Activated naive CD8-positive, alpha-beta T cell treated with anti-CD3 and anti-CD28 coated beads, Interleukin-2, amount 10 ng/mL, durations not matched to agents 7 days and 5 days (primary cell): ENCODE measurements at regions not wholly inside any gene's neighbourhood (a gene's known extent, or its start where the extent isn't known, plus 50 kb on each side); places are given as distances from the start of the nearest gene placed in this dataset.
"Not testable (repeated sequence)": the region's sequence is repeated elsewhere in the genome, so short reads cannot be mapped to it uniquely, and the experiment has no call there.

Experiments
- ATAC-seq: fragments of 150-1000 bp; cut with Tn5 transposase; one replicate; pipeline ENCODE4 v1.10.0; 2021; ENCODE audit warnings: low read depth, moderate library complexity
- POLR2A ChIA-PET: fragments of 350-600 bp; sonication (Branson Sonifier 250); formaldehyde crosslinking; loops from one replicate; lab custom pipeline; 2021; ENCODE audit warnings: antibody characterized with exemption; lab: Charles Lee
- DNase-seq: peaks from one replicate; pipeline ENCODE4 v3.0.0; 2021
- H3K27ac Mint-ChIP-seq: one replicate; pipeline ENCODE4 v1.8.0; 2022; ENCODE audit warnings: mild to moderate bottlenecking, mixed read lengths
- H3K27me3 Mint-ChIP-seq: one replicate; pipeline ENCODE4 v1.8.0; 2022; ENCODE audit warnings: mild to moderate bottlenecking, moderate library complexity, mixed read lengths
- H3K36me3 Mint-ChIP-seq: one replicate; pipeline ENCODE4 v1.8.0; 2021; ENCODE audit warnings: mild to moderate bottlenecking, mixed read lengths
- H3K4me1 Mint-ChIP-seq: one replicate; pipeline ENCODE4 v1.8.0; 2021; ENCODE audit warnings: mixed read lengths
- H3K4me3 Mint-ChIP-seq: one replicate; pipeline ENCODE4 v1.8.0; 2022; ENCODE audit warnings: mild to moderate bottlenecking, moderate library complexity, mixed read lengths
- H3K9me3 Mint-ChIP-seq: one replicate; pipeline ENCODE4 v1.8.0; 2021; ENCODE audit warnings: mixed read lengths

GRCh38 chr12:3379079-3379478 lies 111.9 kb upstream of the PRMT8 start:
- Mint-ChIP-seq H3K4me3 (no peak overlapping the region), H3K27ac (no peak overlapping the region), H3K9me3 (no peaks in the 10 kb centered on the region), H3K27me3 (peaks cover 13% of the 10 kb centered on the region), H3K36me3 (no peaks in the 10 kb centered on the region), H3K4me1 (no peaks in the 10 kb centered on the region)
- POLR2A ChIA-PET: interaction anchor here (0.6 kb wide), 1 partner anchor 320 kb away, joined by 4 read pairs; no protein-coding TSS in a partner anchor
- DNase-seq (no peak), ATAC-seq (no peak)

DNA sequence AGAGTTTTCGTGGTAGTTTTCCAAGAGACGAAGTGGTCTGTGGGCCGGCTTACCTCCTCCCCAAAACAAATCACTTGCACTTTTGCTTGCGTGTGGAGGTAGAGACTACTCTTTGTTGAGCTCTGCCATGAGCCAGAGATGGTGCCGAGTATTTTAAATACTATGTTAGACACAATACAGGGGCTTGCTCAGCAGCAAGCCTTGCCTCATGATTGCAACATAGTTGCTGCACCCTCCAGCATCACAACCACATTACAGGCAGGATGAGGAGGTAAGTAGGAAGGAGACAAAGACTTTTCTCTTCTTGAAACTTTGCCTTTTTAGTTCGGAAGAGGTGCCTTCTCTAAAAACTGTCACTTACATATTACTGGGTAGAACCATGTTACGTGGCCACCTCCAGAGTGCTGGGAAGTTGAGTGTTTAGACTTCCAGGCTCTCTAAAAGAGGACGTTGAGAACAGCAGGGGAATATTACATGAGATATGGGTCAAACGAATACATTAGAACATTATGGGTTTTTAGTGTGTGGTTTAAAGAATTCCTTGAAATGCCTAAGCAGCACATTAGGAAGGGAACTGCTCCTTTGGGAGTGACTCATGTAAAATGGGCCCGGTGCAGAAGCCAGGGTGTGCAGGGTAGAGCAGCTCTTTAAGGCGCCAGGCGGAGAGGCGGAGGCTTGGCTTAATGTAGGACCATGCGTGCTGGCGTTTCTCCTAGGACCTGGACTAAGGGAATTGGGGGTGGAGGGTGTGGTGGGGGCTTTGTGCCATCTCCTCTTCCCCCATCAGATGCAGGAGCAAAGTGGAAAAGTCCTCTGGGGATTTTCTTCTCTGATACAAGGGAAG lies 110.6 kb upstream of the PRMT8 start:
- DNase-seq (no peak), ATAC-seq (no peak)
- Mint-ChIP-seq H3K27me3 (peaks cover 11% of the 10 kb centered on the region), H3K4me1 (no peaks in the 10 kb centered on the region), H3K9me3 (no peaks in the 10 kb centered on the region), H3K36me3 (no peaks in the 10 kb centered on the region), H3K4me3 (no peak overlapping the region), H3K27ac (no peak overlapping the region)
- POLR2A ChIA-PET: no interaction called here

DNA sequence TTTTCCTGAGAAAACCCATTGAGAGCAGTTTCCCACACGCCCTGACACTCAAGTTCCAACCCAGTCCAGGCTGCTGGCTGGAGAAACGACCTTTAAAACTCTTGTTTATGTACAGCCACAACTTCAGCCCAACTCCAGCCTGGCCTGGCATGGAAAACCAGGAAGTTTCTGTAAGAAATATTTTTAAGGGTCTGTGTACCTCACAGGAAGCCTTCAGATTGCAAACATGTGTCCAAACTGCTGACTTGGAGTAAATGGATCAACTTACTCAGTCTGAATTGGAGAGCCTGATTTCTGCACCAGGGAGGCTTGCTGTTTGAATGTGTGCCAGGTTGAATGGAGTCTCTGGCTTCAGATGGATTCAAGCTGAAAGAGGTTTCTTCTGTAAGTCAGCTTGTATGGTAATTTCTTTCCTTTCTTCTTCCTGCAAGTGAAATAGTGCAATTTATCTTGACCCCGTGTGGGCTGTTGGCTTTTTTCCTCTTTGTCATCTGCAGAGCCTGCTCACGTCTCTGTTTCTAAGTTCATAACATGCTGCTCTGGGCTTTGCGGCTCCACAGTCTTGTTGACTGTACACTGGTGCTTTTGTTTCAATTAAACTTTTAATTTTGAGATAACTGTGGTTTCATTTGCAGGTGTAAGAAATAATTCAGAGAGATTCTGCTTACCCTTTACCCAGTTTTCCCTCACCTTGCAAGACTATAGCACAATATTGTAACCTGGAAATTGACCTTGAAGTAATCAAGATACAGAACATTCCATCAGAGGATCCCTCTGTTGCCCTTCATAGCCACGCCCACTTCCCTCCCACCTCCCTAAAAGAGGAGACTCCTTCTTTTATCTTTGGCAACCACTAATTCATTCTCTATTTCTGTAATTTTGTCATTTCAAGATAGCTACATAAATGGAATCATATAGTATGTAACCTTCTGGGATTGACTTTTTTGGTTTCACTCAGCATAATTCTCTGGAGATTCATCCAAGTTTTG lies 109.7 kb upstream of the PRMT8 start:
- Mint-ChIP-seq H3K4me1 (no peaks in the 10 kb centered on the region), H3K4me3 (no peak overlapping the region), H3K27ac (no peak overlapping the region), H3K36me3 (no peaks in the 10 kb centered on the region), H3K27me3 (peaks cover 11% of the 10 kb centered on the region), H3K9me3 (no peaks in the 10 kb centered on the region)
- DNase-seq: no peak
- POLR2A ChIA-PET: no interaction called here
- ATAC-seq: no peak

GRCh38 chr12:3389986-3390385 lies 101.0 kb upstream of the PRMT8 start:
- Mint-ChIP-seq H3K9me3 (no peaks in the 10 kb centered on the region), H3K27me3 (peaks cover 2% of the 10 kb centered on the region), H3K36me3 (no peaks in the 10 kb centered on the region), H3K4me3 (no peak overlapping the region), H3K27ac (no peak overlapping the region), H3K4me1 (no peaks in the 10 kb centered on the region)
- no peak for ATAC-seq
- POLR2A ChIA-PET: no interaction called here
- DNase-seq: no peak

GRCh38 chr12:3397596-3397995 lies 93.4 kb upstream of the PRMT8 start:
- H3K27ac Mint-ChIP-seq, H3K4me1 Mint-ChIP-seq, H3K9me3 Mint-ChIP-seq, H3K4me3 Mint-ChIP-seq, POLR2A ChIA-PET, DNase-seq, H3K36me3 Mint-ChIP-seq, ATAC-seq: not testable (repeated sequence)
- peaks cover 13% of the 10 kb centered on the region for H3K27me3 Mint-ChIP-seq

DNA sequence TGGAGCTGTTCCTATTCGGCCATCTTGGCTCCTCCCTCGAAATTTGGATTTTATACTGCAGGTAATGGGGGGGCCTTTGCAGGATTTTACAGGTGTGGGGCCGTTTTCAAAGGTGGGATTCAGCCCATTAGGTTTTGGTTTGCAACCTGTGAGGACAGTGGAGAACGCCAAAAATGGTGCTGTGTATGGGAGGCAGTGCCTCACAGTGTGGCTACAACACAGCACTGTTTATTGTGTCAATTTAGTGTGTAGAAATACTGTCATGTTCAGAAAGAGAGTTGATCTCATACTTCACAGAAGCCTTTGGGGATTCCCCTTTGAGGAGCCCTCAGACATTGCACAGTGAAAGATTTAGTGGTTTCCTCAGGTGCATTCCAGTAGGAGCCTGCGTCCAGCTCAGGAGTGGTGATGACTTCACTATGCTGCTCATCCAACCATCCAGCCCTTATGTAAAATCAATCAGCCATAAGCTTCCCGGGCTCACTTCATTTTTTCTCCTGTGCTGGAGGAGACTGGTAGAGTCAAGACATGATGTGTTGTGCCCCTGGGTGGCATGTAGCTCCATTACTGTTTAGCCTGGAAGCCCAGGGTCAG lies 92.7 kb upstream of the PRMT8 start:
- Mint-ChIP-seq H3K27ac (no peak overlapping the region), H3K4me3 (no peak overlapping the region), H3K27me3 (peaks cover 13% of the 10 kb centered on the region), H3K4me1 (no peaks in the 10 kb centered on the region), H3K36me3 (no peaks in the 10 kb centered on the region), H3K9me3 (no peaks in the 10 kb centered on the region)
- POLR2A ChIA-PET: no interaction called here
- no peak for ATAC-seq
- no peak for DNase-seq

- no peak for DNase-seq
Measured at GRCh38 chr12:3405821-3406220, 85.2 kb upstream of the PRMT8 start.

GRCh38 chr12:3407723-3408122 lies 83.3 kb upstream of the PRMT8 start:
- ATAC-seq (no peak), DNase-seq (no peak)
- Mint-ChIP-seq H3K9me3 (peaks cover 24% of the 10 kb centered on the region), H3K27ac (no peak overlapping the region), H3K27me3 (peaks cover 2% of the 10 kb centered on the region), H3K4me1 (no peaks in the 10 kb centered on the region), H3K4me3 (no peak overlapping the region), H3K36me3 (peaks cover 1% of the 10 kb centered on the region)
- POLR2A ChIA-PET: no interaction called here

More at GRCh38 chr12:3405821-3406220, 85.2 kb upstream of the PRMT8 start:
- H3K36me3 Mint-ChIP-seq: peaks cover 1% of the 10 kb centered on the region
- H3K9me3 Mint-ChIP-seq: peaks cover 24% of the 10 kb centered on the region
- H3K27ac Mint-ChIP-seq: no peak overlapping the region
- H3K4me3 Mint-ChIP-seq: no peak overlapping the region
- no peaks in the 10 kb centered on the region for H3K4me1 Mint-ChIP-seq
- peaks cover 5% of the 10 kb centered on the region for H3K27me3 Mint-ChIP-seq
- POLR2A ChIA-PET: no interaction called here
- ATAC-seq: no peak

- Mint-ChIP-seq H3K36me3 (peaks cover 1% of the 10 kb centered on the region), H3K9me3 (peaks cover 24% of the 10 kb centered on the region), H3K27ac (no peak overlapping the region), H3K4me3 (no peak overlapping the region), H3K4me1 (no peaks in the 10 kb centered on the region), H3K27me3 (peaks cover 4% of the 10 kb centered on the region)
- POLR2A ChIA-PET: no interaction called here
- DNase-seq: no peak
- ATAC-seq: no peak
Measured at GRCh38 chr12:3409662-3410061, 81.3 kb upstream of the PRMT8 start.

DNA sequence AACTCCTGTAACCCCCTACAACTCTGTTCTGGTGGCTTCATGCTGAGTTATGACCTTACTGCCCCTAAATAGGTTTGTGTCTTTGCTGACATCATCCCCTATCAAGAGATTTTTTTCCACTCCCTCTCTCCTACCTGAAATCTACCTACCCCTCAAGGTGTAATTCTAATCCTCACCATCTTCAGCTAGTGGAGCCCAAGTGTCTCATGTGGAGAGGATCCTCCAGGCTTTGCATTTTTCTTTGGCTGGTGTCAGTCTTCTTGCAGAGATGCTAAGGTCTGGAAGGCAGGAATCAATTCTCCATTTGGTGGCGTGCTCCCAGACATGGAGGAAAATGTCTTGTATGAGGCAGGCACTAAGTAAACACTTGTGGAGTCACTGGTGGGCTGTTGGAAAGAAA lies 74.8 kb upstream of the PRMT8 start:
- H3K27me3 Mint-ChIP-seq: peaks cover 15% of the 10 kb centered on the region
- no peaks in the 10 kb centered on the region for H3K4me1 Mint-ChIP-seq
- H3K4me3 Mint-ChIP-seq: no peak overlapping the region
- H3K27ac Mint-ChIP-seq: no peak overlapping the region
- H3K36me3 Mint-ChIP-seq: no peaks in the 10 kb centered on the region
- no peak for DNase-seq
- POLR2A ChIA-PET: no interaction called here
- ATAC-seq: no peak
- no peaks in the 10 kb centered on the region for H3K9me3 Mint-ChIP-seq

DNA sequence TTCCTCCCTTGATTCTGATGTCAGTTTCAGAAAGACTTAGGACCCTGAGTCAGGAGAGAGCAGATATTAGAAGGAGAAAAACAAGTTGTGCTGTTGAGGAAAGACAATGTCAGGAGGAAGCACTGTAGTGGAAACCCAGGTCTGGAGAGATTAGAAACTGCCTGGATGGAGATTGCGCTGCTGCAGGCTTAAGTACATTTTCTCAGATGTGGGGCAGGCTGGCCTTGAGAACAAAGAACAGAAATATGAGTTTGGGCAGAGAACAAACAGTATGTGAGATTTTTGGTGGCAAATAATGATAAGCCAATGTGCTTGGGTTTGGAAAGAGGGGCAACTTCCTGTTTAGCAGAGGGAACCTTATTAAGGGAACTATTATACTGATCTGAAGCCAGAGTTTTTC lies 74.3 kb upstream of the PRMT8 start:
- POLR2A ChIA-PET: no interaction called here
- no peaks in the 10 kb centered on the region for H3K36me3 Mint-ChIP-seq
- H3K27ac Mint-ChIP-seq: no peak overlapping the region
- DNase-seq (no peak), ATAC-seq (no peak)
- no peaks in the 10 kb centered on the region for H3K4me1 Mint-ChIP-seq
- no peaks in the 10 kb centered on the region for H3K9me3 Mint-ChIP-seq
- no peak overlapping the region for H3K4me3 Mint-ChIP-seq
- peaks cover 15% of the 10 kb centered on the region for H3K27me3 Mint-ChIP-seq

DNA sequence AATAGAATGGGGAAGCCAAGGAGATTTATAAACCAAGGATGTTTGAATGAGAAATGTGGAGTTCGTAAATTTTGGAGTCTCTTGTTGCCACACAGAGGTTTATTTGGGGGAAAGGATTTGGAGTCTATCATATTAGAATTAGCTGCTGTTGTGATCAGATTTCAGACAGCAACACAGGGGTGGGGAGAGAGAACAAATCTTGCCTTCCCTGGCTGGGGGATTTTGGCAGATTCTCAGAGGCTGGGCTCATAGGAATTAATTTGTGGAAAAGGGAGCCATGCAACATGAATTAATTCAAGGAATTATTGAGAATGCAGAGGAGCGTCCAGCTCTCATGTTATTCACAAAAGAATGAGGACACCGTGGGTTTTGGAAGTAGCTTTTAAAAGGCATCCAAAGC lies 73.9 kb upstream of the PRMT8 start:
- no peak for DNase-seq
- ATAC-seq: no peak
- Mint-ChIP-seq H3K36me3 (no peaks in the 10 kb centered on the region), H3K27me3 (peaks cover 15% of the 10 kb centered on the region), H3K27ac (no peak overlapping the region), H3K9me3 (no peaks in the 10 kb centered on the region), H3K4me3 (no peak overlapping the region), H3K4me1 (no peaks in the 10 kb centered on the region)
- POLR2A ChIA-PET: no interaction called here

DNA sequence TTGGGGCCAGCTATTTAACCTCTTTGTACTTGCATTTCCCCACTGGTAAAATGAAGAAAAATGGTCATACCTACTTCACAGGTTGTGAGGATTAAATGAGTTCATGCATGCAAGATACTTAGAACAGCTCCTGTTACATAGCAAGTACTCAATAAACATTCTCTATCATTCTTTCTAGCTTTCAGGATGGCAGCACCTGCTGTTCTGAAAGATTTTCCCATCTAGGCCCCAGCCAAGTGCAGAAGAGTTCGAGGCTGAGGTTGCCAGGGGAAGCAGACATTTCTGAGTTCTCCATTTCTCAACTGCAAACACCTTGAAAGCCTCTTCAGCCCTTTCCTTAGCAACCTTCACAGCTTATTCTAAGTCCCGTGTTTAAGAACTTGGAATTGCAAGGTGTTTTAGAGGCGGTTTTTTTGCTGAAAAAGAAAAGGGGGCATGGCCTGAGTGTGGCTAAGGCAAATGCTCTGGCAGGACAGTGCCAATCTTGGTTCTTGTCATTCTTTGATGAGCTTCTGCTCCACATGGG lies 73.0 kb upstream of the PRMT8 start:
- H3K36me3 Mint-ChIP-seq: no peaks in the 10 kb centered on the region
- no peaks in the 10 kb centered on the region for H3K9me3 Mint-ChIP-seq
- H3K4me3 Mint-ChIP-seq: no peak overlapping the region
- ATAC-seq (no peak), DNase-seq (no peak)
- no peak overlapping the region for H3K27ac Mint-ChIP-seq
- POLR2A ChIA-PET: no interaction called here
- peaks cover 15% of the 10 kb centered on the region for H3K27me3 Mint-ChIP-seq
- no peaks in the 10 kb centered on the region for H3K4me1 Mint-ChIP-seq
